ENCODE measurements at regions not wholly inside any gene's neighbourhood (a gene's known extent, or its start where the extent isn't known, plus 50 kb on each side); places are given as distances from the start of the nearest gene placed in this dataset.
"Not testable (repeated sequence)": the region's sequence is repeated elsewhere in the genome, so short reads cannot be mapped to it uniquely, and the experiment has no call there.

GRCh38 chr2:125371867-125372266 is 1284.1 kb upstream of the GYPC start:
- no peak for DNase-seq

- no peak for DNase-seq
These were observed 1282.7 kb upstream of the GYPC start for GRCh38 chr2:125373293-125373692.

- no peak for DNase-seq
These were observed 1269.9 kb upstream of the GYPC start for GRCh38 chr2:125386074-125386473.

- DNase-seq, result no peak
These were observed 1258.3 kb upstream of the GYPC start for GRCh38 chr2:125397535-125398251.

GRCh38 chr2:125398738-125399524 is 1257.0 kb upstream of the GYPC start:
- no peak for DNase-seq

GRCh38 chr2:125405816-125406215 is 1250.1 kb upstream of the GYPC start:
- DNase-seq, result no peak

GRCh38 chr2:125408874-125409538 is 1247.0 kb upstream of the GYPC start:
- no peak for DNase-seq

GRCh38 chr2:125418483-125418882 is 1237.5 kb upstream of the GYPC start:
- DNase-seq, result no peak

- not testable (repeated sequence) for DNase-seq
These were observed 1233.7 kb upstream of the GYPC start for GRCh38 chr2:125422198-125422770.

GRCh38 chr2:125424266-125424785 is 1231.6 kb upstream of the GYPC start:
- DNase-seq, result no peak

- no peak for DNase-seq
These were observed 1228.1 kb upstream of the GYPC start for GRCh38 chr2:125427721-125428315.

GRCh38 chr2:125444106-125444505 is 1211.9 kb upstream of the GYPC start:
- DNase-seq, result no peak

GRCh38 chr2:125445495-125445894 is 1210.5 kb upstream of the GYPC start:
- no peak for DNase-seq

- no peak for DNase-seq
These were observed 1205.9 kb upstream of the GYPC start for GRCh38 chr2:125450092-125450491.

- no peak for DNase-seq
These were observed 1200.8 kb upstream of the GYPC start for GRCh38 chr2:125455110-125455509.

- no peak for DNase-seq
These were observed 1199.1 kb upstream of the GYPC start for GRCh38 chr2:125456693-125457363.

- no peak for DNase-seq
These were observed 1184.0 kb upstream of the GYPC start for GRCh38 chr2:125471963-125472362.

- DNase-seq, result no peak
These were observed 1176.8 kb upstream of the GYPC start for GRCh38 chr2:125479143-125479636.

- no peak for DNase-seq
These were observed 1165.7 kb upstream of the GYPC start for GRCh38 chr2:125490308-125490707.

GRCh38 chr2:125491663-125492062 is 1164.3 kb upstream of the GYPC start:
- no peak for DNase-seq

- no peak for DNase-seq
These were observed 1143.6 kb upstream of the GYPC start for GRCh38 chr2:125512313-125512712.

GRCh38 chr2:125516496-125517109 is 1139.4 kb upstream of the GYPC start:
- no peak for DNase-seq

Measured in activated CD4-positive, alpha-beta T cell treated with anti-CD3 and anti-CD28 coated beads for 48 hours (primary cell).